Endothelial cell of umbilical vein (primary cell): ENCODE measurements at regions not wholly inside any gene's neighbourhood (a gene's known extent, or its start where the extent isn't known, plus 50 kb on each side); places are given as distances from the start of the nearest gene placed in this dataset.

Experiments used
- BruUV-seq: library from RNA; stranded (reverse); fragments of 400-500 nt; replicated peaks from 2 replicates; lab custom pipeline; 2021; lab: Mats Ljungman, UMichigan
- CTCF ChIA-PET: fragments of 300-600, 350-600 bp; sonication (Branson Sonifier 250); formaldehyde crosslinking; loops from one replicate; lab custom pipeline; 2021; ENCODE audit warnings: antibody characterized with exemption, inconsistent platforms; lab: Charles Lee
- POLR2A ChIA-PET: fragments of 300-600, 350-600 bp; sonication (Branson Sonifier 250); formaldehyde crosslinking; loops from one replicate; lab custom pipeline; 2021; ENCODE audit warnings: antibody characterized with exemption, inconsistent platforms; lab: Charles Lee
- DNase-seq: peaks from one replicate; pipeline ENCODE4 v3.0.0-alpha.2; 2011; ENCODE audit warnings: low read depth, low spot score
- FAIRE-seq: peaks from 2 replicates; lab custom pipeline; 2011; peaks lifted over from hg19 to GRCh38; lab: Jason Lieb, UNC
- H2AFZ ChIP-seq: 2 replicates; pipeline ENCODE4 v1.6.0; 2012; ENCODE audit warnings: low read depth, low read length, control low read depth, inconsistent platforms
- H3K27ac ChIP-seq: 2 replicates; pipeline ENCODE4 v1.5.1; 2011; ENCODE audit warnings: low read depth, mild to moderate bottlenecking, control low read depth, low read length, moderate library complexity; ENCODE audit not compliant: insufficient read depth
- H3K27me3 ChIP-seq, 2 experiments: 2 replicates each; pipeline versions ENCODE4 v1.6.0 to v1.6.1; 2011; ENCODE audit warnings: low read length in 2 of 2, mixed read lengths in 1 of 2; ENCODE audit not compliant: control insufficient read depth in 2 of 2, insufficient read depth in 2 of 2
- H3K36me3 ChIP-seq, 2 experiments: 2 replicates in 1 of 2; 3 replicates in 1 of 2; pipeline ENCODE4 v1.5.1; 2011; ENCODE audit warnings: low read length in 2 of 2, mild to moderate bottlenecking in 1 of 2, moderate library complexity in 1 of 2; ENCODE audit not compliant: control insufficient read depth in 2 of 2, insufficient read depth in 2 of 2; ENCODE audit errors: extremely low read depth in 1 of 2
- H3K4me1 ChIP-seq: 3 replicates; pipeline ENCODE4 v1.5.1; 2011; ENCODE audit warnings: mild to moderate bottlenecking, low read length; ENCODE audit not compliant: control insufficient read depth, insufficient read depth; ENCODE audit errors: extremely low read depth
- H3K4me2 ChIP-seq: 2 replicates; pipeline ENCODE4 v1.6.1; 2011; ENCODE audit warnings: low read length, control low read depth, mixed read lengths; ENCODE audit not compliant: insufficient read depth
- H3K4me3 ChIP-seq, 3 experiments: fragments of 200-600 bp in 1 of 3; sonication (generic), shearing (Covaris generic) in 1 of 3; replicated peaks in 1 of 3; 2 replicates each; pipeline ENCODE4 v1.5.1; 2011 to 2016; ENCODE audit warnings: control low read depth in 3 of 3, low read length in 3 of 3, mild to moderate bottlenecking in 2 of 3, inconsistent platforms in 1 of 3, low read depth in 1 of 3, moderate library complexity in 1 of 3; ENCODE audit not compliant: insufficient read depth in 1 of 3
- H3K79me2 ChIP-seq: 2 replicates; pipeline ENCODE4 v1.6.0; 2012; ENCODE audit warnings: low read length, inconsistent platforms; ENCODE audit not compliant: control insufficient read depth, insufficient read depth
- H3K9ac ChIP-seq: replicated peaks from 2 replicates; pipeline ENCODE3; 2011; ENCODE audit warnings: low read length, control low read depth; ENCODE audit not compliant: insufficient read depth; ENCODE audit errors: extremely low read depth
- H3K9me1 ChIP-seq: replicated peaks from 3 replicates; pipeline ENCODE4 v1.6.0; 2011; ENCODE audit warnings: mild to moderate bottlenecking, low read length; ENCODE audit not compliant: control insufficient read depth, insufficient read depth; ENCODE audit errors: extremely low read depth
- H3K9me3 ChIP-seq: replicated peaks from 2 replicates; pipeline ENCODE4 v1.5.1; 2012; ENCODE audit warnings: low read length, inconsistent platforms; ENCODE audit not compliant: control insufficient read depth, insufficient read depth
- H4K20me1 ChIP-seq: replicated peaks from 2 replicates; pipeline ENCODE3; 2011; ENCODE audit warnings: mild to moderate bottlenecking, low read length; ENCODE audit not compliant: control insufficient read depth, insufficient read depth; ENCODE audit errors: extremely low read depth
- EZH2 ChIP-seq: IDR thresholded peaks from 2 replicates; pipeline ENCODE4 v1.6.1; 2012; ENCODE audit warnings: borderline replicate concordance, low read depth, mild to moderate bottlenecking, moderate library complexity, low read length, inconsistent platforms; ENCODE audit not compliant: severe bottlenecking
- FOS ChIP-seq: IDR thresholded peaks from 2 replicates; pipeline ENCODE4 v1.6.1; 2011; ENCODE audit warnings: mild to moderate bottlenecking, low read length, moderate library complexity, borderline replicate concordance; ENCODE audit not compliant: insufficient read depth
- GATA2 ChIP-seq: IDR thresholded peaks from 2 replicates; pipeline ENCODE4 v1.7.0; 2011; ENCODE audit warnings: low read depth, mild to moderate bottlenecking, moderate library complexity, mixed read lengths, low read length; ENCODE audit not compliant: insufficient read length, insufficient read depth
- JUN ChIP-seq: IDR thresholded peaks from 2 replicates; pipeline ENCODE4 v1.6.1; 2011; ENCODE audit warnings: borderline replicate concordance, low read depth; ENCODE audit not compliant: insufficient read length, insufficient read depth
- MYC ChIP-seq: IDR thresholded peaks from one replicate; pipeline ENCODE4 v1.6.1; 2011; ENCODE audit warnings: mild to moderate bottlenecking, low read depth, low read length
- POLR2A ChIP-seq: IDR thresholded peaks from 2 replicates; pipeline ENCODE4 v1.6.1; 2012; ENCODE audit warnings: low read depth, mild to moderate bottlenecking, control low read depth, low read length
- POLR2AphosphoS5 ChIP-seq: IDR thresholded peaks from 2 replicates; pipeline ENCODE4 v1.6.1; 2012; ENCODE audit warnings: low read depth, mild to moderate bottlenecking, control low read depth, low read length, moderate library complexity; ENCODE audit not compliant: insufficient read depth
- dilution Hi-C: fragments of 300-500 bp; cut with MboI; formaldehyde crosslinking; loops from one replicate; pipeline ENCODE4 v1.15.0; 2019; ENCODE audit warnings: low sequenced_read_pairs; ENCODE audit not compliant: extremely low pct_ligation_motif_present
- intact Hi-C: fragments of 100-400 bp; cut with micrococcal nuclease; formaldehyde crosslinking; loops from one replicate; pipeline ENCODE4 v1.10.0; 2022
- TF ChIP-seq, protein P1 (sequence below): IDR thresholded peaks from 2 replicates; pipeline ENCODE4 v1.6.1; 2011; ENCODE audit not compliant: insufficient read depth, insufficient read length
- TF ChIP-seq, protein P2 (sequence below), 2 donors: IDR thresholded peaks; 1 replicate in 1 of 2; 2 replicates in 1 of 2; pipeline ENCODE4 v1.5.1; 2011; ENCODE audit warnings: low read length in 2 of 2, mild to moderate bottlenecking in 2 of 2, moderate library complexity in 2 of 2, control low read depth in 1 of 2, inconsistent platforms in 1 of 2, low read depth in 1 of 2; ENCODE audit not compliant: insufficient read depth in 1 of 2; ENCODE audit errors: extremely low read depth in 1 of 2

DNA sequence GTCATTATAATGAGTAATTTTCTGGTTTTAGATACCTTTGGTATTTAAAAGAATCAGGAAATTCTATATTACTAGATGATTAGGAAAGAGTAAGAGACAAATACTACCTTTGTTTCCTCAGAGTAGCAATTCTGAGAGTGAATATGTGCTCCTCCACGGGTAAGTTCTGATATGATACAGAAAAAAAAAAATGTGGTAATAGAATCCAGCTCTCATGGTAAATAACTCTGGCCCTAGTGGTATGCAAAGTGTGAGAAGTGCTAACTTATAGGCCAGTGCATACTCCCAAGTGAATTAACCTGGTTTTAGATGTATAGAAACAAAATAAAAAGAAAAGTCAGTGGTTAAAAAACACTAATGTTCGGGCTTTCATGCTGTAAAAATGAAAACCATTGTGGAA, 512.6 kb upstream of the SEMA3D start:
- Histone ChIP-seq H3K9me1 (no peaks in the 10 kb centered on the region), H3K4me3 (no peak overlapping the region), H3K9me3 (no peaks in the 10 kb centered on the region), H2AFZ (no peak overlapping the region), H3K36me3 (no peaks in the 10 kb centered on the region), H4K20me1 (no peaks in the 10 kb centered on the region), H3K4me1 (no peaks in the 10 kb centered on the region), H3K9ac (no peak overlapping the region), H3K27me3 (no peaks in the 10 kb centered on the region), H3K79me2 (no peaks in the 10 kb centered on the region), H3K27ac (no peak overlapping the region), H3K4me2 (no peak overlapping the region)
- TF ChIP-seq JUN (no peak), POLR2AphosphoS5 (no peak), EZH2 (no peak), MYC (no peak), GATA2 (no peak), POLR2A (no peak), FOS (no peak)
- TF ChIP-seq, protein P1, sequence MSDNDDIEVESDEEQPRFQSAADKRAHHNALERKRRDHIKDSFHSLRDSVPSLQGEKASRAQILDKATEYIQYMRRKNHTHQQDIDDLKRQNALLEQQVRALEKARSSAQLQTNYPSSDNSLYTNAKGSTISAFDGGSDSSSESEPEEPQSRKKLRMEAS = no peak
- TF ChIP-seq, protein P2, sequence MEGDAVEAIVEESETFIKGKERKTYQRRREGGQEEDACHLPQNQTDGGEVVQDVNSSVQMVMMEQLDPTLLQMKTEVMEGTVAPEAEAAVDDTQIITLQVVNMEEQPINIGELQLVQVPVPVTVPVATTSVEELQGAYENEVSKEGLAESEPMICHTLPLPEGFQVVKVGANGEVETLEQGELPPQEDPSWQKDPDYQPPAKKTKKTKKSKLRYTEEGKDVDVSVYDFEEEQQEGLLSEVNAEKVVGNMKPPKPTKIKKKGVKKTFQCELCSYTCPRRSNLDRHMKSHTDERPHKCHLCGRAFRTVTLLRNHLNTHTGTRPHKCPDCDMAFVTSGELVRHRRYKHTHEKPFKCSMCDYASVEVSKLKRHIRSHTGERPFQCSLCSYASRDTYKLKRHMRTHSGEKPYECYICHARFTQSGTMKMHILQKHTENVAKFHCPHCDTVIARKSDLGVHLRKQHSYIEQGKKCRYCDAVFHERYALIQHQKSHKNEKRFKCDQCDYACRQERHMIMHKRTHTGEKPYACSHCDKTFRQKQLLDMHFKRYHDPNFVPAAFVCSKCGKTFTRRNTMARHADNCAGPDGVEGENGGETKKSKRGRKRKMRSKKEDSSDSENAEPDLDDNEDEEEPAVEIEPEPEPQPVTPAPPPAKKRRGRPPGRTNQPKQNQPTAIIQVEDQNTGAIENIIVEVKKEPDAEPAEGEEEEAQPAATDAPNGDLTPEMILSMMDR (IDR thresholded peaks at IDR 0.05; ENCODE audit: extremely low read depth in 1 of 2, insufficient read depth in 1 of 2, low read depth in 1 of 2, low read length in 2 of 2) = no peak
- dilution Hi-C loops (no loop called here), intact Hi-C loops (no loop called here)
- FAIRE-seq = no peak
- POLR2A ChIA-PET = no interaction called here
- BruUV-seq = no TSS peak
- no peak for DNase-seq
- CTCF ChIA-PET = no interaction called here
